Skeletal muscle satellite cell (primary cell): ENCODE measurements at regions not wholly inside any gene's neighbourhood (a gene's known extent, or its start where the extent isn't known, plus 50 kb on each side); places are given as distances from the start of the nearest gene placed in this dataset.
"Not testable (repeated sequence)": the region's sequence is repeated elsewhere in the genome, so short reads cannot be mapped to it uniquely, and the experiment has no call there.

Experiments used
- H3K27me3 ChIP-seq: 2 replicates; pipeline ENCODE4 v1.7.0; 2013; ENCODE audit warnings: low read length; ENCODE audit not compliant: control insufficient read depth, insufficient read depth
- H3K36me3 ChIP-seq: 2 replicates; pipeline ENCODE4 v1.7.0; 2013; ENCODE audit warnings: mild to moderate bottlenecking, control low read depth, low read length; ENCODE audit not compliant: insufficient read depth
- H3K4me1 ChIP-seq: 2 replicates; pipeline ENCODE4 v1.7.0; 2013; ENCODE audit warnings: low read length; ENCODE audit not compliant: control insufficient read depth, insufficient read depth
- H3K4me2 ChIP-seq: 2 replicates; pipeline ENCODE4 v1.7.0; 2013; ENCODE audit warnings: mild to moderate bottlenecking, low read length
- H3K4me3 ChIP-seq: 2 replicates; pipeline ENCODE4 v1.7.0; 2013; ENCODE audit warnings: low read length
- H3K9ac ChIP-seq: 2 replicates; pipeline ENCODE4 v1.7.0; 2013; ENCODE audit warnings: mild to moderate bottlenecking, low read depth, low read length, moderate library complexity
- H3K9me3 ChIP-seq: replicated peaks from 2 replicates; pipeline ENCODE4 v1.7.0; 2013; ENCODE audit warnings: mild to moderate bottlenecking, control low read depth, low read length

DNA sequence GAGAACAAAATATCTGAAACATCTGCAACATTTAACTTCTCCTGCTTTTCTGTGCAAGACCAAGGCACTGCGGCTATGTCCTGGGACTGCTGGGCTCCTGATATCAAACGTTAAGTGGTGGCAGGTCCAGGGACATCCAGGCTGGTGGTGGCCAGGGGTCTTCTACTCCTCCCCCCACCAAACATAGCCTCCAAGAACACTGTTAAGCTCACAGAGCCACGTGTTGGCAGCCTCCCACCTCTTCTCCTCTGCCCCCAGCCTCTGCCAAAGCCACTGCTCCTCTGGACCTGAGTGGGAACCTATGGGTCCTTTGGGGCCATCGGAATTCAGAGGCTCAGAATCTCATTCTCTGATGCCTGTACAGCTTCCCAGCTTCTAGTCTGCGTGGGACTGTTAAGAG lies 325.7 kb downstream of the ARRDC4 start:
- no peak overlapping the region for H3K4me2 ChIP-seq
- H3K4me3 ChIP-seq: no peak overlapping the region
- no peaks in the 10 kb centered on the region for H3K9me3 ChIP-seq
- no peaks in the 10 kb centered on the region for H3K36me3 ChIP-seq
- no peaks in the 10 kb centered on the region for H3K4me1 ChIP-seq
- H3K9ac ChIP-seq: no peak overlapping the region
- H3K27me3 ChIP-seq: no peaks in the 10 kb centered on the region

DNA sequence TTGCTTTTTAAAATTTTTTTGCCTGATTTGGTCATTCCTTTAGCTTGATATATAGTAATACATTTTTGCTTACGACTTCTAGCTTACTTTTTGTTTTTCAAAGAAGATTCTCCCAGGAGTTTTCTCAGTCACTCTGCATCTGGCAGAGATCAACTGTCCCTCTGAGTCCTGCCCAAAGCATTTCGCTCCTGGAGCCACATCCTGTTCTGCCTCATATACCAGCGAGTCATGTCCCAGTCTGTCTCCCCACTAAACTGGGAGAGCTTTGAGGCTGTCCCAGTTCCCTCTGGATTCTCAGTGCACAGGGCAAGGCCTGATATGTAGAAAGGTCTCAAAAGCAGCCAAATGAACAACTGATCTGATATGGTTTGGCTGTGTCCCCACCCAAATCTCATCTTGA lies 326.3 kb downstream of the ARRDC4 start:
- no peak overlapping the region for H3K9ac ChIP-seq
- H3K4me2 ChIP-seq: no peak overlapping the region
- H3K9me3 ChIP-seq: no peaks in the 10 kb centered on the region

DNA sequence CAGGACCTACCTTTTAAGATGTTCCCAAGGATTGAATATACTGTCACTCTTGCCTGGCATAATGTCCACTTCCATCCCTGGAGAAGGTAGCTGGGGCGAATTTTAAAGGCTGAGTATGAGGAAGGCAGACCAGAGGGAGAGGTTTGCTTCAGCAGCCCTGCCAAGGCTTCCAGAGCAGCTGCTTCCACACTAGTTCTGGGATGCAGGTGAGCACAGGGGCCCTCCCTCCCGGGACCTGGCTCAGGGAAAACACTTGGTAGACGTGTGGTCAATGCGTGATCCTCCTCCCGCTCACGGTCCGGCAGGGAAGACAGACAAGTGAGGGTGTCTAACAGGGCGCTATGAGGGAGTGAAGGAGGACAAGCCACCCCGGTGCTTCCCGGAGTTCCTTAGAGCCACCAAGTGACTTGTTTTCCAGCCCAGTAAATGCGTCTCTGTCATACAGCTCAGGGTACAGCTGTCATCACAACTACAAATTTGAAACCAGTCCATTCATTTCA lies 327.6 kb downstream of the ARRDC4 start:
- no peak overlapping the region for H3K4me2 ChIP-seq
- no peak overlapping the region for H3K4me3 ChIP-seq
- H3K36me3 ChIP-seq: no peaks in the 10 kb centered on the region
- H3K27me3 ChIP-seq: peaks cover 2% of the 10 kb centered on the region
- no peaks in the 10 kb centered on the region for H3K9me3 ChIP-seq
- H3K4me1 ChIP-seq: no peaks in the 10 kb centered on the region
- H3K9ac ChIP-seq: no peak overlapping the region

More for the DNA sequence above, 326.3 kb downstream of the ARRDC4 start:
- Histone ChIP-seq H3K27me3 (no peaks in the 10 kb centered on the region), H3K4me3 (no peak overlapping the region), H3K36me3 (no peaks in the 10 kb centered on the region), H3K4me1 (no peaks in the 10 kb centered on the region)

DNA sequence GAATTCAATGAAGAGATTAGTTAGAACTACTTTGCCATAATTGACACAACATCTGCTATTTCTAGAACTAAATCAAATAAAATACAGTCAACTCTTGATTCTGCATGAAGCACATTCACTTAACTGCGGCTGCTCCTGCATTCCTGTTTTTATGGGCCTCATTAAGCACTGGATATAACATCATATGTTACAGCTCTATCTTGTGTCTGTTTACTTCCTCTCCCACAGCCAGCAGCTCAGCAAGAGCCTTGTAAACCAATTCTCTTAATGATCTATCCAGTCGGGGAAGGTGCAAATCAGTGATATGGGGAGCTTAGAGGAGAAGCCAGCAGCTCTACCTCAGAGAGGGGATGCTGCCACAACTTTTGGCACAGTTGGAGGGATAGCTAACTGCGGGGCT lies 329.2 kb downstream of the ARRDC4 start:
- no peak overlapping the region for H3K4me3 ChIP-seq
- H3K36me3 ChIP-seq: no peaks in the 10 kb centered on the region
- no peak overlapping the region for H3K4me2 ChIP-seq
- no peaks in the 10 kb centered on the region for H3K9me3 ChIP-seq
- H3K4me1 ChIP-seq: no peaks in the 10 kb centered on the region
- peaks cover 12% of the 10 kb centered on the region for H3K27me3 ChIP-seq
- no peak overlapping the region for H3K9ac ChIP-seq

DNA sequence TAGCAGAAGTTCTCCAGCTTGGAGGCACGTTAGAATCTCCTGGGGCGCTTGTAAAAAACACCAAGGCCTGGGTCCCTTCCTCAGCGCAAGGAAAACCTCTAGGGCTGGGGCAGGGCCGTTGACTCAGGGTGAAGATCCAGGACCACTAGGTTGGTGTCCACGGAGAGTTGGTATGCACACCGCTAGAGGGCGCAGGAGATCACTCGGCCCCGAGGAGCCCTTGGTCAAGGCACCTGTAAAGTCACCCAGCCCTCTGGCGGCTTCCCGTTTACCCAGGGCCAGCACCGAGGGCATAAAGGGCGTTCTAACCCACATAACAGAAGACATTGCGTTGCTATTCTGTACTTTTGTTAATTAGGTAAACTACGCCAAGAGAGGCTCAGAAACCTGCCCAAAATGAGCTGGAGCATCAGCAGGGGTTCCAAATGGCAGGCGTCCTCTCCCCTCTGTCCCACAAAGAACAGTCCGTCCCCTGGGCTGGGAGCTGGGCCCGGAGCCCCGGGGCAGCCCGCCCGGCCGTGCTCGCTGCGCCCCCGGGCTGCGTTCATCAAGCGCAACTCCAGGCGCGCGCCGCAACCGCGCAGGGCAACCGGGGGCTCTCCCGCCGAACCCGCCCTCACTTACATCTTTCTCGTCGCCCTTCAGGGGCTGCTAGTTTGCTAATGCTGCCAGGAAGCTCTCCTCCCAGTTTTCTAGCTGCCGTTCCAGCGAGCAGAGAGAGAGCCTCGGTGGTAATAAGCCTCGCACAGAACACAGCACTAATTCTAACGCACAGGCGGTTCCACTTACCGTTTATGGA lies 332.1 kb downstream of the ARRDC4 start:
- Histone ChIP-seq H3K9ac (no peak overlapping the region), H3K27me3 (peaks cover 12% of the 10 kb centered on the region)

DNA sequence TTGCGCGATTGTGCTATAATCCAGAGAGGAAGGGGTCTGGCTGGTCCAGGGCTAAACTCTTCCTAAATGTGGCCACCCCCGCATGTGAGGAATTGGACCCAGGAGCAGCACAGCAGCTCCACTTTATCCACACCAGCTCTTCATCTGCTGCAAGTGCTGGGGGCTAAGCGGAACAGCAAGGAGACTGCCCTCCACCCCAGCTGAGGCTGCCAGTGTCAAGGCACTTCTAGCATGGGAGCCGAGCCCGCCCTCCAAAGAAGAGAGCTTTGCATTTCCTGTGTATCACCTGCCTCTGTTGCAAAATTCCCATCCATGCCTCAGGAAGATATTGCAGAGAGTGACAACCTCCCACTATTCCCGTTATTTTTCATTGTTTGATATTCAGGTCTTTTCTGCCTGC lies 333.6 kb downstream of the ARRDC4 start:
- H3K27me3 ChIP-seq: peaks cover 15% of the 10 kb centered on the region
- H3K9me3 ChIP-seq: no peaks in the 10 kb centered on the region
- H3K4me3 ChIP-seq: no peak overlapping the region
- H3K4me2 ChIP-seq: no peak overlapping the region
- no peak overlapping the region for H3K9ac ChIP-seq
- H3K36me3 ChIP-seq: no peaks in the 10 kb centered on the region
- no peaks in the 10 kb centered on the region for H3K4me1 ChIP-seq

More for the DNA sequence above, 332.1 kb downstream of the ARRDC4 start:
- H3K36me3 ChIP-seq: no peaks in the 10 kb centered on the region
- H3K4me3 ChIP-seq: no peak overlapping the region
- H3K4me2 ChIP-seq: no peak overlapping the region
- H3K4me1 ChIP-seq: no peaks in the 10 kb centered on the region
- H3K9me3 ChIP-seq: no peaks in the 10 kb centered on the region

DNA sequence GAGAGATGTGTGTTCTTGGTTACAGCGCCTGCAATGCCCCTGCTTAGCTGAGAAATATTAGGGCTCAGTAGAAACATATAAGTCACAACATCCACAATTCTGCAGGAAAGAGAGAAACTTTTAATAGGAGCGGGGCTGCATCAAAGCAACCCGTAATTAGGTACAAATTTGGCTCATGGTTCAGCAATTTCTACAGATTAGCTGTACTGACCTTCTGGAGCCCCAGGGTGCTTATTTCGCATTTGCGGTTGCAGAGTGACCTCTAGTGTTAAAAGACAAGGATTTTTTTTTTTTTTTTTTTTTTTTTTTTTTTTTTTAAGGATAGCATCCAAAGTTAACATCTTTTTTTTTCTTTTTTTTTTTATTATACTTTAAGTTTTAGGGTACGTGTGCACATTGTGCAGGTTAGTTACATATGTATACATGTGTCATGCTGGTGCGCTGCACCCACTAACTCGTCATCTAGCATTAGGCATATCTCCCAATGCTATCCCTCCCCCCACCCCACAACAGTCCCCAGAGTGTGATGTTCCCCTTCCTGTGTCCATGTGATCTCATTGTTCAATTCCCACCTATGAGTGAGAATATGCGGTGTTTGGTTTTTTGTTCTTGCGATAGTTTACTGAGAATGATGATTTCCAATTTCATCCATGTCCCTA lies 334.7 kb downstream of the ARRDC4 start:
- H3K9me3 ChIP-seq, H3K4me3 ChIP-seq, H3K36me3 ChIP-seq, H3K4me2 ChIP-seq, H3K4me1 ChIP-seq, H3K9ac ChIP-seq: not testable (repeated sequence)
- H3K27me3 ChIP-seq: peaks cover 15% of the 10 kb centered on the region

DNA sequence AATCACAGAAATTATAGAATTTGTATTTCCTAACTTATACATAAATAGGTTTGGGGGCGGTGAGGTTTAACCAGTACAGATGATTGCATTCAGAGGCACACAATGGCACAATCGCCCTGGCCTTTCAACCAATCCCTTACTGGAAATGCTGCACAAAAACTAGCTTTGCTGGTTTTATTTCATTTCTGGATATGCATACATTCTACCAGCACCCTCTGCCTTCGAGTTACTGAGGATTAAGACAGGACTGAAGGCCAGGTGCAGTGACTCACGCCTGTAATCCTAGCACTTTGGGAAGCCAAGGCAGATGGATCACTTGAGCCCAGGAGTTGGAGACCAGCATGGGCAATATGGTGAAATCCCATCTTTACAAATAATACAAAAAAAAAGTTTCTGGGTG lies 336.1 kb downstream of the ARRDC4 start:
- Histone ChIP-seq H3K4me1 (no peaks in the 10 kb centered on the region), H3K4me3 (no peak overlapping the region), H3K9ac (no peak overlapping the region), H3K36me3 (no peaks in the 10 kb centered on the region), H3K4me2 (no peak overlapping the region), H3K9me3 (no peaks in the 10 kb centered on the region), H3K27me3 (peaks cover 15% of the 10 kb centered on the region)

DNA sequence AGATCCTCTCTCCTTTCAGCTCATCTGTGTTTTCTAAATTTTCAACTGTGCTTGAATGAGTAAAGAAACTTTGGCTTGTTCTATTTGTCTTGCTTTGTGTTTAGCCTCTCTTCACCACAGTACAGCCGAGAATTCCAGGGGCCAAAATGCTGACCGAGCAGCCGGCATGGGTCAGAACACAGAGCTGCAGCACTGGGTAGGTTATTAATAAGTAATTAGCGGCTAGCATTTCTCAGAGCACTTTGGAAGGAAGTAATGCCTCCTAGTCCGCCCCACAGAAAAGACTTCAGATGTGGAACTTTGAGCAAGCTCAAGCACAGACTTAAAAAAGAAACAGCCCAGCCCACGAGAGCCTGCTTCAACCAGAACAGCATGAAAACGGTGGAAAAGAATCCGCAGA lies 343.9 kb downstream of the ARRDC4 start:
- Histone ChIP-seq H3K4me3 (no peak overlapping the region), H3K4me1 (no peaks in the 10 kb centered on the region), H3K4me2 (no peak overlapping the region), H3K9ac (no peak overlapping the region), H3K9me3 (no peaks in the 10 kb centered on the region), H3K36me3 (no peaks in the 10 kb centered on the region), H3K27me3 (no peaks in the 10 kb centered on the region)

DNA sequence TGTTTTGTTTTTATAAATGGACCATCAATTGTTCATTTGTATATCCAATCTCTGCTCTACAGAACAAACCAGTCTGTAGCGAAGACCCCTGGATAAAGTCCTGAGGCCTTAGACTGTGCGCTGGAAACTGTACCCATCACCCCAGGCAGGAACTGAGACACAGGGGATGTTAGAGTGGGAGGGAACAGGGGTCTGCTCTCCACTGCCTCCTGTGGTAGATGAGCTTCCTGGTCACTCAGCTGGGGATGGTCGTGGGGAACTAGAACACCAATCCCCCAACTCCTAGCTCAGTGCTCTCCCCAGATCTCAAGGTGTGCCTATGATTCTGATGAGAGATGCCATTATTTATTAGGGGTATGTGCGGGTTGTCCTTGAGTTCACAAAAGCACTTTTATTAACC lies 340.2 kb upstream of the IGF1R start:
- H3K9me3 ChIP-seq: no peaks in the 10 kb centered on the region
- H3K4me2 ChIP-seq: no peak overlapping the region
- H3K27me3 ChIP-seq: no peaks in the 10 kb centered on the region
- H3K4me3 ChIP-seq: no peak overlapping the region
- no peaks in the 10 kb centered on the region for H3K36me3 ChIP-seq
- no peak overlapping the region for H3K9ac ChIP-seq
- no peaks in the 10 kb centered on the region for H3K4me1 ChIP-seq

DNA sequence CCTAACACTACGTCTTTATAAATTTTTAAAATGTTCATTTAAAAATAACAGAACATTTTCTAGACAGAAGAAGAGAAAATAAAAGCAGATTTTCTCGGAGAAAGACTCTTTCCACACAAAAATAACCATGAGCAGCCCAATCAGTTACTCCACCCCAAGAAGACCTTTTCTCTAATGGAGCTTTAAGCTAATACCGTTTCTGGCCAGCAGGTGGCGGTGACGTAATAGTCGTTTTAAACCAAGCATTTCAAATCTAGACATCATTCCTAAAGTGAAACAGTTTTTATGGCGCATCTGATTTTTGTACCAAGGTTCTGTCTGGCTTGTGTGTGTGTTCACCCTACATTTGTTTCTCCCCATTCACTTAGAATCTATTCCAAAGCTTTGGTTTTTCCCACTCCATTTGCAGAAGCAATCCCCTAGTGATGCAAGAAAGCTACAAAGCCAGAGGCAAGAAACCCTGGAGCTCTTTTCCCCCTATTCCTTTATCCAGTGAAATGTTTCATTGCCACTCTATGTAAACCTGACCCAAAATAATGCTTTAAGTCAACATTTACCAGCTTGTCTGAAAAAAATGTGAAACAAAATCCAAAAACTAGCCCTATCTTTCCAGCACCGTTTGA lies 336.7 kb upstream of the IGF1R start:
- Histone ChIP-seq H3K4me3 (no peak overlapping the region), H3K9ac (no peak overlapping the region), H3K4me1 (no peaks in the 10 kb centered on the region), H3K27me3 (no peaks in the 10 kb centered on the region), H3K36me3 (no peaks in the 10 kb centered on the region), H3K9me3 (no peaks in the 10 kb centered on the region), H3K4me2 (peak overlapping the region; percentile 53)
